MM.1S (cell line): ENCODE measurements at regions not wholly inside any gene's neighbourhood (a gene's known extent, or its start where the extent isn't known, plus 50 kb on each side); places are given as distances from the start of the nearest gene placed in this dataset.

Experiments used
- DNase-seq: peaks from one replicate; pipeline ENCODE4 v3.0.0-alpha.2; 2015
- H2AFZ ChIP-seq: fragments of 300-600 bp; sonication (generic); 2 replicates; pipeline ENCODE4 v1.6.0; 2016; ENCODE audit warnings: antibody characterized with exemption, low read length
- H3F3A ChIP-seq: fragments of 300-600 bp; sonication (generic); 2 replicates; pipeline ENCODE4 v1.6.1; 2016; ENCODE audit warnings: mild to moderate bottlenecking, antibody characterized with exemption, low read length, moderate library complexity, mixed read lengths; ENCODE audit not compliant: insufficient read depth
- H3K27ac ChIP-seq: fragments of 300-600 bp; sonication (generic); 2 replicates; pipeline ENCODE4 v1.5.1; 2016; ENCODE audit warnings: mild to moderate bottlenecking, low read length
- H3K27me3 ChIP-seq: fragments of 300-600 bp; sonication (generic); replicated peaks from 2 replicates; pipeline ENCODE4 v1.6.0; 2016; ENCODE audit warnings: low read length; ENCODE audit not compliant: insufficient read depth
- H3K36me3 ChIP-seq: fragments of 300-600 bp; sonication (generic); replicated peaks from 2 replicates; pipeline ENCODE4 v1.6.1; 2016; ENCODE audit warnings: mild to moderate bottlenecking, low read length, mixed read lengths; ENCODE audit not compliant: insufficient read depth
- H3K4me1 ChIP-seq: fragments of 300-600 bp; sonication (generic); 2 replicates; pipeline ENCODE4 v1.6.1; 2016; ENCODE audit warnings: low read length, mixed read lengths
- H3K4me2 ChIP-seq: fragments of 300-600 bp; sonication (generic); 2 replicates; pipeline ENCODE4 v1.6.0; 2016; ENCODE audit warnings: low read depth, low read length
- H3K4me3 ChIP-seq: fragments of 300-600 bp; sonication (generic); 2 replicates; pipeline ENCODE4 v1.5.1; 2016; ENCODE audit warnings: low read length, mixed read lengths
- H3K79me2 ChIP-seq: fragments of 300-600 bp; sonication (generic); 2 replicates; pipeline ENCODE4 v1.6.1; 2016; ENCODE audit warnings: mixed run types, low read length, mixed read lengths
- H3K9ac ChIP-seq: fragments of 300-600 bp; sonication (generic); 2 replicates; pipeline ENCODE4 v1.6.1; 2016; ENCODE audit warnings: low read length, mixed read lengths
- H3K9me2 ChIP-seq: fragments of 300-600 bp; sonication (generic); replicated peaks from 2 replicates; pipeline ENCODE4 v1.6.1; 2016; ENCODE audit warnings: mild to moderate bottlenecking, low read length, mixed read lengths; ENCODE audit not compliant: insufficient read depth
- H3K9me3 ChIP-seq: fragments of 300-600 bp; sonication (generic); replicated peaks from 2 replicates; pipeline ENCODE4 v1.6.1; 2016; ENCODE audit warnings: mild to moderate bottlenecking, low read length, mixed read lengths; ENCODE audit not compliant: insufficient read depth
- H4K20me1 ChIP-seq: fragments of 300-600 bp; sonication (generic); 2 replicates; pipeline ENCODE4 v1.6.1; 2016; ENCODE audit warnings: mild to moderate bottlenecking, low read length, moderate library complexity, mixed read lengths; ENCODE audit not compliant: insufficient read depth
- EZH2 ChIP-seq: fragments of 300-600 bp; sonication (generic); optimal IDR thresholded peaks from 2 replicates; pipeline ENCODE3; 2017; ENCODE audit warnings: low read depth, mild to moderate bottlenecking, antibody characterized with exemption, low read length, mixed read lengths
- EZH2phosphoT487 ChIP-seq: fragments of 300-600 bp; sonication (generic); IDR thresholded peaks from 2 replicates; pipeline ENCODE4 v1.6.1; 2018; ENCODE audit warnings: antibody characterized with exemption, low read length
- TF ChIP-seq, protein P1 (sequence below): fragments of 300-600 bp; sonication (generic); IDR thresholded peaks from 2 replicates; pipeline ENCODE4 v1.5.1; 2016; ENCODE audit warnings: antibody characterized with exemption, low read length, mixed read lengths

DNA sequence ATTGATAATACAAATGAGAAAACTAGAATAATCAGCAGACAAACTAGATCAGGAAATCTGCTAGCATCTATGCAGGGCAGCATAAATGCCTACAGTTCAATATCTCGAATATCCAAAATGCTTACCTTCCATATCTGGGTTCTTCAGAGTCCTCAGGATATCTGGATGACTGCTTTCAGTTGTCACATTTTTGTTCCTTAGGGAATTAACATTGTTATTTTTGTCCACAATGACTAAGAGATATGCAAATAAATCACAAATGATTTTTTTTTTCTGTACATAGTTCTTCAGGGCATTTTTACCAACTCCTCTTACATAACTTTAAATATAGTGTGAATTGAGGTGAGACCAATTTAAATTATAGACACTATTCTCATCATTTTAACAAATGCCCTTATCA lies 80.9 kb downstream of the AQP4 start:
- Histone ChIP-seq H3K4me3 (no peak overlapping the region), H2AFZ (no peak overlapping the region), H3K9ac (no peak overlapping the region), H3F3A (no peaks in the 10 kb centered on the region), H3K4me2 (no peak overlapping the region), H3K36me3 (no peaks in the 10 kb centered on the region), H3K27me3 (no peaks in the 10 kb centered on the region), H4K20me1 (no peaks in the 10 kb centered on the region), H3K79me2 (no peaks in the 10 kb centered on the region), H3K9me2 (no peaks in the 10 kb centered on the region), H3K9me3 (no peaks in the 10 kb centered on the region), H3K4me1 (no peaks in the 10 kb centered on the region), H3K27ac (no peak overlapping the region)
- TF ChIP-seq EZH2phosphoT487 = no peak
- TF ChIP-seq, protein P1, sequence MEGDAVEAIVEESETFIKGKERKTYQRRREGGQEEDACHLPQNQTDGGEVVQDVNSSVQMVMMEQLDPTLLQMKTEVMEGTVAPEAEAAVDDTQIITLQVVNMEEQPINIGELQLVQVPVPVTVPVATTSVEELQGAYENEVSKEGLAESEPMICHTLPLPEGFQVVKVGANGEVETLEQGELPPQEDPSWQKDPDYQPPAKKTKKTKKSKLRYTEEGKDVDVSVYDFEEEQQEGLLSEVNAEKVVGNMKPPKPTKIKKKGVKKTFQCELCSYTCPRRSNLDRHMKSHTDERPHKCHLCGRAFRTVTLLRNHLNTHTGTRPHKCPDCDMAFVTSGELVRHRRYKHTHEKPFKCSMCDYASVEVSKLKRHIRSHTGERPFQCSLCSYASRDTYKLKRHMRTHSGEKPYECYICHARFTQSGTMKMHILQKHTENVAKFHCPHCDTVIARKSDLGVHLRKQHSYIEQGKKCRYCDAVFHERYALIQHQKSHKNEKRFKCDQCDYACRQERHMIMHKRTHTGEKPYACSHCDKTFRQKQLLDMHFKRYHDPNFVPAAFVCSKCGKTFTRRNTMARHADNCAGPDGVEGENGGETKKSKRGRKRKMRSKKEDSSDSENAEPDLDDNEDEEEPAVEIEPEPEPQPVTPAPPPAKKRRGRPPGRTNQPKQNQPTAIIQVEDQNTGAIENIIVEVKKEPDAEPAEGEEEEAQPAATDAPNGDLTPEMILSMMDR = no peak
- TF ChIP-seq EZH2 = no peak
- DNase-seq = no peak

DNA sequence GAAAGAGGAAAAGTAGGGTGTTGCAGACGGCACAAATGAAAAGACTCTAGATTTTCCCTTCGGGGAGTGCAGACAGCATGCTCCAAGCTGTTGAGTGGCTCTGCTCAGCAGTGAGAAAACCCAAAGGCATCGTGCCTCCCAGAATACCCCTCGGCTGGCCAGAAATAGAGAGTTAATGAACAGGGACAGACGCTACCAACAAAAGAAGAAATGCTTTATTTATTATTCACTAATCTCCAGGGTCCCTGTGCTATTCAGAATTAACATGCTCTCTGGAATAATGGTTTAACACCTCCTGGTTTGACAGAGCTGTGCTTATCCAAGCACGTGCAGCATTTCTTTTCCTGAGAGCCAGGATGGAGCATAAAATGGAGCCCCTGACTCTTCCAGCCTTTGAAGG lies 82.3 kb downstream of the AQP4 start:
- no peak overlapping the region for H2AFZ ChIP-seq
- H3K4me2 ChIP-seq = no peak overlapping the region
- no peaks in the 10 kb centered on the region for H3K79me2 ChIP-seq
- DNase-seq = no peak
- no peak overlapping the region for H3K9ac ChIP-seq
- no peak for TF ChIP-seq EZH2
- TF ChIP-seq, protein P1 = no peak
- no peak for TF ChIP-seq EZH2phosphoT487
- H3K27ac ChIP-seq = no peak overlapping the region
- no peaks in the 10 kb centered on the region for H3F3A ChIP-seq
- H3K36me3 ChIP-seq = no peaks in the 10 kb centered on the region
- H3K27me3 ChIP-seq = no peaks in the 10 kb centered on the region
- H3K4me1 ChIP-seq = no peaks in the 10 kb centered on the region
- no peaks in the 10 kb centered on the region for H4K20me1 ChIP-seq
- H3K9me3 ChIP-seq = no peaks in the 10 kb centered on the region
- no peaks in the 10 kb centered on the region for H3K9me2 ChIP-seq
- H3K4me3 ChIP-seq = no peak overlapping the region

DNA sequence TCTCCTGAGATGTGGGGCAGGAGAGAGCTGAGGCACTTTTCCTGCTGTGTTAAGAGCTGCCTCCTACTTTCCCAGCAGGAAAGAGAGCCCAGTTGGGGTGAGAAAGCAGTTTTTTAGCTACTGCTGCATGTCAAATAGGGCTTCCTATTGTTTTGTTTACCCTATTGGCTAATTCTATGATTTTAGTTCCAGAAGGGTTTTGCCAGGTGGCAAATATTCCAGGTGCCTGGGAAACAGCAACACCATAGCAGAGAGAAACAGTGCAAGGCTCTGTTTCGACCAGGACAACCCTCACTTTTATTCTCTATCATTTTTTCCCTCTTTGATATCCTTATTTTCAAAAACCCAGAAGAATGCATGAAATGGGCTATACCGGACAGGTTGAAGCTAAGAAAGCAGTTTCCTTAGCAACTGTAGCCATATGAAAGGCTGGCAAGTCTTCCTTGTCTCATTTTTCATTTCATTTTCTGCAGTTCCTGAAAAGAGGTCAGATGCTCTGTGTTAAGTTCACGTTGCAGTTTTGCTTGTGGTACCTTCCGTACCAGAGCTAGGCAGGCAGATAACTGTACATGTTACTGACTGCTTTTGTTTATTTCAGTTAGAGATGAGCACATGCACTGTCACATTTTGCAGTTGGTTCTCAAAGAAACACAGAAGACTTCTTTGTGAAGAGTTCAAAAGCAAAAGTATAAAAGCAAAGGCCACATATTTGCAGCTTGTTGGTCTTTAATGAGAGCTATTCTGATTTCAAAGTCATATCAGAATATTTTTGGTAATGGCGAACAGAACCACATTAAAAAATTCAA lies 84.8 kb downstream of the AQP4 start:
- Histone ChIP-seq H3K27me3 (no peaks in the 10 kb centered on the region), H3K4me2 (no peak overlapping the region), H3F3A (no peaks in the 10 kb centered on the region), H2AFZ (no peak overlapping the region), H3K4me1 (no peaks in the 10 kb centered on the region), H3K9ac (no peak overlapping the region), H4K20me1 (no peaks in the 10 kb centered on the region), H3K9me3 (no peaks in the 10 kb centered on the region), H3K27ac (no peak overlapping the region), H3K9me2 (no peaks in the 10 kb centered on the region), H3K4me3 (no peak overlapping the region), H3K36me3 (no peaks in the 10 kb centered on the region), H3K79me2 (no peaks in the 10 kb centered on the region)
- TF ChIP-seq EZH2 (no peak), EZH2phosphoT487 (no peak)
- TF ChIP-seq, protein P1 = no peak
- DNase-seq = no peak
